ENCODE measurements at regions not wholly inside any gene's neighbourhood (a gene's known extent, or its start where the extent isn't known, plus 50 kb on each side); places are given as distances from the start of the nearest gene placed in this dataset.

DNA sequence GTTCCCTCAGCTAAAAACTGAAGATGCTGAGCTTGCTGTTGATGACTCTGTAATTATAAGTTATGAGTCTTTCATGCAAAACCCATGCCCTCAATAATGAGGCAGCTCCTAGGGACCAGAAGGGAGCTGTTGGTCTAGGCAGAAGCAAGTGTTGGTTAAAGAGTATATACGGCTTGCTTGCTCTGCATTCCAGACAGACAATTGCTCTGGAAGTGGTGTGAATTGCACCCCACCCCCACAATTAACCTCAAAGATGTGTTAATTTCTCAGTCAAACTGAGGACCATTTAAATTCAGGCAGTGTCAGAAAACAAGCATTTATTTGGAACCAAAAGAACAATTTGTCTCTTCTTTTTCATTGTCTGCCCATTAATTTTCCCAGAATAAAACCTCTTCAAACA lies 163.5 kb upstream of the EOMES start:
- ATAC-seq = no peak
- Histone ChIP-seq H3K4me3 (no peak overlapping the region), H3K9me3 (no peaks in the 10 kb centered on the region), H3K4me1 (no peaks in the 10 kb centered on the region), H3K36me3 (no peaks in the 10 kb centered on the region), H3K27me3 (no peaks in the 10 kb centered on the region), H3K27ac (no peak overlapping the region)
- no peak for DNase-seq
- TF ChIP-seq, protein P1, sequence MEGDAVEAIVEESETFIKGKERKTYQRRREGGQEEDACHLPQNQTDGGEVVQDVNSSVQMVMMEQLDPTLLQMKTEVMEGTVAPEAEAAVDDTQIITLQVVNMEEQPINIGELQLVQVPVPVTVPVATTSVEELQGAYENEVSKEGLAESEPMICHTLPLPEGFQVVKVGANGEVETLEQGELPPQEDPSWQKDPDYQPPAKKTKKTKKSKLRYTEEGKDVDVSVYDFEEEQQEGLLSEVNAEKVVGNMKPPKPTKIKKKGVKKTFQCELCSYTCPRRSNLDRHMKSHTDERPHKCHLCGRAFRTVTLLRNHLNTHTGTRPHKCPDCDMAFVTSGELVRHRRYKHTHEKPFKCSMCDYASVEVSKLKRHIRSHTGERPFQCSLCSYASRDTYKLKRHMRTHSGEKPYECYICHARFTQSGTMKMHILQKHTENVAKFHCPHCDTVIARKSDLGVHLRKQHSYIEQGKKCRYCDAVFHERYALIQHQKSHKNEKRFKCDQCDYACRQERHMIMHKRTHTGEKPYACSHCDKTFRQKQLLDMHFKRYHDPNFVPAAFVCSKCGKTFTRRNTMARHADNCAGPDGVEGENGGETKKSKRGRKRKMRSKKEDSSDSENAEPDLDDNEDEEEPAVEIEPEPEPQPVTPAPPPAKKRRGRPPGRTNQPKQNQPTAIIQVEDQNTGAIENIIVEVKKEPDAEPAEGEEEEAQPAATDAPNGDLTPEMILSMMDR (IDR thresholded peaks at IDR 0.05) = no peak
- intact Hi-C loops (cut with DNase I) = no loop called here

DNA sequence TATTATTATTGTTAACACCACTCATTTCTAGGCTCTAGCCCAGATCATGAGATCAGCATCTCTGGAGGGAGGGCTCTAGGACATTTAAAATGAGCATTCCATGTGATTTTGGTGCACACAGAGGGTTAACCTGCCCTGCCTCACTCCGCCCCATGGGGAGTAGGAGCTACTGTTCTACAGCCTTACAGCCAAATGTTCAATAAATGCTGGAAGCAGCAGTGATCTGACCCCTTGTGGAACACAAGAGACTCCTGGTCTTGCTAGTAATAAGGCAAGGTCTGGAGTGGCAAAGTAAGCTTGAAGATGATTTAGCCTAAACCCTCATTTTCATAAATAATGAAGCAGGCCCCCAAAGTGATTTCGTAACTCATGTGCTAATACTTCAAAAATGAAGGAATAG lies 166.4 kb upstream of the EOMES start:
- TF ChIP-seq, protein P1 (IDR thresholded peaks at IDR 0.05) = no peak
- DNase-seq = no peak
- no peak overlapping the region for H3K4me3 ChIP-seq
- no peaks in the 10 kb centered on the region for H3K4me1 ChIP-seq
- intact Hi-C loops (cut with DNase I) = no loop called here
- H3K36me3 ChIP-seq = no peaks in the 10 kb centered on the region
- no peaks in the 10 kb centered on the region for H3K9me3 ChIP-seq
- ATAC-seq = no peak
- H3K27ac ChIP-seq = no peak overlapping the region
- H3K27me3 ChIP-seq = no peaks in the 10 kb centered on the region

DNA sequence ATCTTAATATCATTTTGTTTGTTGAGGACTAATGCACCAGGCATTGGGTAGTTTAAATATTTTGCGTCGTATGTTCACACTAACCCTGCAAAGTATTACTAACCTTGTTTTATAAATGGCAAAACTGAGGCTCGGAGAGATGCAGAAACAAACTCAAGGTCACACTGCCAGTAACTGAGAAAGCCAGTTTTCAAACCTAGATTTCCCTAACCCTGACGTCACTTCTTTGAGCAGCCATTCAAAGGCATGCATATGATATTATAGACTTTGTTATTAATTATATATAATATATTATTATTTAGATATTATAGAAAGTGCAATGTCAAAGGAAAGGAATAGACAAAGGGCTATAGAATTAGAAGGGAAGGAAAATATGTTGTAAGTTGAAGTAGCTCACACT lies 167.6 kb upstream of the EOMES start:
- no peak for ATAC-seq
- TF ChIP-seq, protein P1 (IDR thresholded peaks at IDR 0.05) = no peak
- Histone ChIP-seq H3K27me3 (no peaks in the 10 kb centered on the region), H3K36me3 (no peaks in the 10 kb centered on the region), H3K4me3 (no peak overlapping the region), H3K27ac (no peak overlapping the region), H3K9me3 (no peaks in the 10 kb centered on the region), H3K4me1 (no peaks in the 10 kb centered on the region)
- DNase-seq = no peak
- intact Hi-C loops (cut with DNase I) = no loop called here

DNA sequence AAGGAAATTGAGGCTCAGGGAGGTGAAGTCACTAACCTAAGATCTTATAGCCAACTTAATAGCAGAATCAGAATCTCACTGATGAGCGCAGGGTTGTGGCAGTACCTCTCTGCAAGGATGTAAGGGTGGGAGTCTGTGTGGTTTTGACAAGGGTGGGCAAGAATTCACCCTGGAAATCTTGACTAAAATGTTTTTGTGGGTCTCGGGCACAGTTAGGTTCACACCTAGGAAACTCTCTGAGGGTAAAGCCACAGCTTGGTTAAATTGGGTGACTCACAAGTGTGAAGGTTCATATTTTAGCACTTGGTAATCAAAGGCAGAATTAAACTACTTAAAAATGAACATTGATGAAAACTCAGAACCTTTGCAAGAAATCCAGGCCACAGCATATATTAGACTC lies 178.2 kb upstream of the EOMES start:
- H3K9me3 ChIP-seq = no peaks in the 10 kb centered on the region
- intact Hi-C loops (cut with DNase I) = no loop called here
- no peak for ATAC-seq
- no peak overlapping the region for H3K4me3 ChIP-seq
- TF ChIP-seq, protein P1 (IDR thresholded peaks at IDR 0.05) = no peak
- H3K4me1 ChIP-seq = no peaks in the 10 kb centered on the region
- no peak for DNase-seq
- no peaks in the 10 kb centered on the region for H3K36me3 ChIP-seq
- H3K27ac ChIP-seq = no peak overlapping the region
- no peaks in the 10 kb centered on the region for H3K27me3 ChIP-seq

DNA sequence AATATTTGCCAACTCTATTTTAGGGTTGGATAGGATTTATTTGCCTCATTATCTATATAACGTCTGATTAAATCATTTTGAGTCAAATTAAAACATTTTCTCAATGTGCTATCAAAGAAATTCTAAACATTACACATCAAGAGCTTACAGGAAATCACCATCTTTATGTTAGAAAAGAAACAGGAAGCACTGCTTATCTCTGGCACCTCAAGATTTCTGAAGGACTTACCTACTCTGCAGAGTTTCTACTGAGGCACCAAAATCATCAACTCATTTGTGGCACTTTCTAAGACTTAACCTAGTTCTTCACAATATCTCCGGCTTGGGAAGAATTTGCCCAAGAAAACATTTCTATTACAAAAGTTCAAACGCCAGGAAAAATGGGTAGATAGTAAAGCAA lies 181.3 kb upstream of the EOMES start:
- TF ChIP-seq, protein P1 (IDR thresholded peaks at IDR 0.05) = no peak
- Histone ChIP-seq H3K9me3 (no peaks in the 10 kb centered on the region), H3K4me1 (no peaks in the 10 kb centered on the region), H3K4me3 (no peak overlapping the region), H3K27ac (no peak overlapping the region), H3K27me3 (no peaks in the 10 kb centered on the region), H3K36me3 (no peaks in the 10 kb centered on the region)
- ATAC-seq (no peak), DNase-seq (no peak)
- intact Hi-C loops (cut with DNase I) = no loop called here

DNA sequence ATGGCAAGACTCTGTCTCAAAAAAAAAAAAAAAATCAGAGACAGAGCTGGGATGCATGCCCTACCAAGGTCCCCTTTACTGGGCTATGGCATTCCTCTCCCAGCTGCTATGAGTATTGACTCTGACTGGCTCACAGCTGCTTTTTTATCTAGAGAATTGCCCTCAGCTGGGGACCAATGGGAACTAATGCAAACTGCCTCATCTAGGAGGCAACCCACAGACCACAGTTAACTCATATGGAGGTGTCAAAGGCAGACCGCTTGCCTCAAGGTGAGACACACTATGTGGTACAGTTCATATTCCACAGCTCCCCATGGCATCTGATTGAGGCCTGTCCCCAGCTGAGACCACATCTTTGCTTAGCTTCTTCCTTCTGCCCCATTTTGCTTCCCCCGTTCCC lies 183.5 kb upstream of the EOMES start:
- intact Hi-C loops (cut with DNase I) = no loop called here

More for the DNA sequence above, 183.5 kb upstream of the EOMES start:
- H3K4me1 ChIP-seq = no peaks in the 10 kb centered on the region
- no peaks in the 10 kb centered on the region for H3K36me3 ChIP-seq
- no peaks in the 10 kb centered on the region for H3K27me3 ChIP-seq
- no peak overlapping the region for H3K4me3 ChIP-seq
- no peaks in the 10 kb centered on the region for H3K9me3 ChIP-seq
- H3K27ac ChIP-seq = no peak overlapping the region
- DNase-seq = no peak
- no peak for ATAC-seq
- TF ChIP-seq, protein P1 (IDR thresholded peaks at IDR 0.05) = no peak
